GM23338 (cell line): ENCODE measurements at regions not wholly inside any gene's neighbourhood (a gene's known extent, or its start where the extent isn't known, plus 50 kb on each side); places are given as distances from the start of the nearest gene placed in this dataset.

Experiments
- ATAC-seq: fragments of 200-7000 bp; cut with Tn5 transposase; 3 replicates; pipeline ENCODE4 v1.9.1; 2020
- DNase-seq: peaks from one replicate; pipeline ENCODE4 v3.0.0-alpha.2; 2015; ENCODE audit warnings: low spot score
- H2AFZ ChIP-seq: fragments of 200-600 bp; sonication (generic); 2 replicates; pipeline ENCODE4 v1.8.0; 2016; ENCODE audit warnings: antibody characterized with exemption, mild to moderate bottlenecking, moderate library complexity
- H3F3A ChIP-seq: fragments of 200-600 bp; sonication (generic); replicated peaks from 2 replicates; pipeline ENCODE4 v1.8.0; 2017; ENCODE audit warnings: antibody characterized with exemption, mixed run types, low read depth
- H3K27ac ChIP-seq: fragments of 200-600 bp; sonication (generic); 2 replicates; pipeline ENCODE4 v1.6.1; 2016; ENCODE audit warnings: low read depth
- H3K27me3 ChIP-seq: fragments of 200-600 bp; sonication (generic); 2 replicates; pipeline ENCODE4 v1.8.0; 2016; ENCODE audit warnings: mild to moderate bottlenecking, mixed run types, moderate library complexity; ENCODE audit not compliant: insufficient read depth
- H3K36me3 ChIP-seq: fragments of 200-600 bp; sonication (generic); 2 replicates; pipeline ENCODE4 v1.8.0; 2016; ENCODE audit warnings: mild to moderate bottlenecking; ENCODE audit not compliant: insufficient read depth
- H3K4me1 ChIP-seq: fragments of 200-600 bp; sonication (generic); 2 replicates; pipeline ENCODE4 v1.8.0; 2016; ENCODE audit warnings: mild to moderate bottlenecking, moderate library complexity; ENCODE audit not compliant: insufficient read depth
- H3K4me2 ChIP-seq: fragments of 200-600 bp; sonication (generic); 2 replicates; pipeline ENCODE4 v1.7.1; 2017; ENCODE audit warnings: mixed run types
- H3K4me3 ChIP-seq: fragments of 200-600 bp; sonication (generic); 2 replicates; pipeline ENCODE4 v1.6.1; 2016; ENCODE audit warnings: mixed run types
- H3K79me2 ChIP-seq: fragments of 200-600 bp; sonication (generic); replicated peaks from 2 replicates; pipeline ENCODE4 v1.8.0; 2017; ENCODE audit warnings: mild to moderate bottlenecking; ENCODE audit not compliant: insufficient read depth
- H3K9me2 ChIP-seq: fragments of 200-600 bp; sonication (generic); 2 replicates; pipeline ENCODE4 v1.8.0; 2017; ENCODE audit not compliant: insufficient read depth
- H4K20me1 ChIP-seq: fragments of 200-600 bp; sonication (generic); replicated peaks from 2 replicates; pipeline ENCODE4 v1.8.0; 2017; ENCODE audit warnings: mild to moderate bottlenecking; ENCODE audit not compliant: insufficient read depth
- H3K27ac Mint-ChIP-seq: 2 replicates; pipeline ENCODE4 v1.8.0; 2020; ENCODE audit warnings: inconsistent platforms, mild to moderate bottlenecking, moderate library complexity, mixed read lengths
- H3K27me3 Mint-ChIP-seq: 3 replicates; pipeline ENCODE4 v1.8.0; 2022; ENCODE audit warnings: low read depth, mild to moderate bottlenecking, moderate library complexity, mixed read lengths, inconsistent platforms; ENCODE audit not compliant: insufficient read depth, poor library complexity
- H3K36me3 Mint-ChIP-seq: 3 replicates; pipeline ENCODE4 v1.8.0; 2021; ENCODE audit warnings: low read depth, mild to moderate bottlenecking, inconsistent platforms, moderate library complexity, mixed read lengths
- H3K4me1 Mint-ChIP-seq: 3 replicates; pipeline ENCODE4 v1.8.0; 2020; ENCODE audit warnings: mild to moderate bottlenecking, inconsistent platforms, mixed read lengths
- H3K4me3 Mint-ChIP-seq: 3 replicates; pipeline ENCODE4 v1.8.0; 2021; ENCODE audit warnings: moderate library complexity, mild to moderate bottlenecking, inconsistent platforms, mixed read lengths
- H3K9me3 Mint-ChIP-seq: 3 replicates; pipeline ENCODE4 v1.8.0; 2020; ENCODE audit warnings: moderate library complexity, mild to moderate bottlenecking, inconsistent platforms, mixed read lengths
- CREB1 ChIP-seq: fragments of 250-450 bp; sonication (Bioruptor Pico); IDR thresholded peaks from 2 replicates; pipeline ENCODE4 v1.5.0; 2020; ENCODE audit warnings: low read depth, mild to moderate bottlenecking, moderate library complexity
- CTCF ChIP-seq, 2 experiments: fragments of 200-600 bp in 1 of 2; sonication (generic) in 1 of 2; conservative IDR thresholded peaks; 2 replicates each; pipeline versions ENCODE4 v1.5.1 to v1.6.1; 2016 to 2017; ENCODE audit warnings: antibody characterized with exemption in 2 of 2, low read depth in 2 of 2, mild to moderate bottlenecking in 2 of 2, moderate library complexity in 1 of 2
- EZH2 ChIP-seq: fragments of 200-600 bp; sonication (generic); IDR thresholded peaks from one replicate; pipeline ENCODE4 v1.8.0; 2017; ENCODE audit warnings: antibody characterized with exemption, mild to moderate bottlenecking, low read depth; ENCODE audit not compliant: unreplicated experiment
- EZH2phosphoT487 ChIP-seq: fragments of 200-600 bp; sonication (generic); IDR thresholded peaks from one replicate; pipeline ENCODE4 v1.8.1; 2018; ENCODE audit warnings: antibody characterized with exemption; ENCODE audit not compliant: unreplicated experiment
- NANOG ChIP-seq: IDR thresholded peaks from 2 replicates; pipeline ENCODE4 v1.6.1; 2016; ENCODE audit warnings: antibody characterized with exemption, borderline replicate concordance
- STAT1 ChIP-seq: IDR thresholded peaks from one replicate; pipeline ENCODE4 v1.6.1; 2016; ENCODE audit warnings: antibody characterized with exemption; ENCODE audit not compliant: unreplicated experiment
- TF ChIP-seq, protein P1 (sequence below): fragments of 250-450 bp; sonication (Bioruptor Pico); IDR thresholded peaks from 2 replicates; pipeline ENCODE4 v1.5.0; 2020; ENCODE audit warnings: mild to moderate bottlenecking, moderate library complexity
- TF ChIP-seq, protein P2 (sequence below): IDR thresholded peaks from 2 replicates; pipeline ENCODE4 v1.6.1; 2016; ENCODE audit warnings: antibody characterized with exemption
- TF ChIP-seq, protein P3 (sequence below): IDR thresholded peaks from one replicate; pipeline ENCODE4 v1.6.1; 2018; ENCODE audit warnings: antibody characterized with exemption; ENCODE audit not compliant: unreplicated experiment

- TF ChIP-seq, protein P1, sequence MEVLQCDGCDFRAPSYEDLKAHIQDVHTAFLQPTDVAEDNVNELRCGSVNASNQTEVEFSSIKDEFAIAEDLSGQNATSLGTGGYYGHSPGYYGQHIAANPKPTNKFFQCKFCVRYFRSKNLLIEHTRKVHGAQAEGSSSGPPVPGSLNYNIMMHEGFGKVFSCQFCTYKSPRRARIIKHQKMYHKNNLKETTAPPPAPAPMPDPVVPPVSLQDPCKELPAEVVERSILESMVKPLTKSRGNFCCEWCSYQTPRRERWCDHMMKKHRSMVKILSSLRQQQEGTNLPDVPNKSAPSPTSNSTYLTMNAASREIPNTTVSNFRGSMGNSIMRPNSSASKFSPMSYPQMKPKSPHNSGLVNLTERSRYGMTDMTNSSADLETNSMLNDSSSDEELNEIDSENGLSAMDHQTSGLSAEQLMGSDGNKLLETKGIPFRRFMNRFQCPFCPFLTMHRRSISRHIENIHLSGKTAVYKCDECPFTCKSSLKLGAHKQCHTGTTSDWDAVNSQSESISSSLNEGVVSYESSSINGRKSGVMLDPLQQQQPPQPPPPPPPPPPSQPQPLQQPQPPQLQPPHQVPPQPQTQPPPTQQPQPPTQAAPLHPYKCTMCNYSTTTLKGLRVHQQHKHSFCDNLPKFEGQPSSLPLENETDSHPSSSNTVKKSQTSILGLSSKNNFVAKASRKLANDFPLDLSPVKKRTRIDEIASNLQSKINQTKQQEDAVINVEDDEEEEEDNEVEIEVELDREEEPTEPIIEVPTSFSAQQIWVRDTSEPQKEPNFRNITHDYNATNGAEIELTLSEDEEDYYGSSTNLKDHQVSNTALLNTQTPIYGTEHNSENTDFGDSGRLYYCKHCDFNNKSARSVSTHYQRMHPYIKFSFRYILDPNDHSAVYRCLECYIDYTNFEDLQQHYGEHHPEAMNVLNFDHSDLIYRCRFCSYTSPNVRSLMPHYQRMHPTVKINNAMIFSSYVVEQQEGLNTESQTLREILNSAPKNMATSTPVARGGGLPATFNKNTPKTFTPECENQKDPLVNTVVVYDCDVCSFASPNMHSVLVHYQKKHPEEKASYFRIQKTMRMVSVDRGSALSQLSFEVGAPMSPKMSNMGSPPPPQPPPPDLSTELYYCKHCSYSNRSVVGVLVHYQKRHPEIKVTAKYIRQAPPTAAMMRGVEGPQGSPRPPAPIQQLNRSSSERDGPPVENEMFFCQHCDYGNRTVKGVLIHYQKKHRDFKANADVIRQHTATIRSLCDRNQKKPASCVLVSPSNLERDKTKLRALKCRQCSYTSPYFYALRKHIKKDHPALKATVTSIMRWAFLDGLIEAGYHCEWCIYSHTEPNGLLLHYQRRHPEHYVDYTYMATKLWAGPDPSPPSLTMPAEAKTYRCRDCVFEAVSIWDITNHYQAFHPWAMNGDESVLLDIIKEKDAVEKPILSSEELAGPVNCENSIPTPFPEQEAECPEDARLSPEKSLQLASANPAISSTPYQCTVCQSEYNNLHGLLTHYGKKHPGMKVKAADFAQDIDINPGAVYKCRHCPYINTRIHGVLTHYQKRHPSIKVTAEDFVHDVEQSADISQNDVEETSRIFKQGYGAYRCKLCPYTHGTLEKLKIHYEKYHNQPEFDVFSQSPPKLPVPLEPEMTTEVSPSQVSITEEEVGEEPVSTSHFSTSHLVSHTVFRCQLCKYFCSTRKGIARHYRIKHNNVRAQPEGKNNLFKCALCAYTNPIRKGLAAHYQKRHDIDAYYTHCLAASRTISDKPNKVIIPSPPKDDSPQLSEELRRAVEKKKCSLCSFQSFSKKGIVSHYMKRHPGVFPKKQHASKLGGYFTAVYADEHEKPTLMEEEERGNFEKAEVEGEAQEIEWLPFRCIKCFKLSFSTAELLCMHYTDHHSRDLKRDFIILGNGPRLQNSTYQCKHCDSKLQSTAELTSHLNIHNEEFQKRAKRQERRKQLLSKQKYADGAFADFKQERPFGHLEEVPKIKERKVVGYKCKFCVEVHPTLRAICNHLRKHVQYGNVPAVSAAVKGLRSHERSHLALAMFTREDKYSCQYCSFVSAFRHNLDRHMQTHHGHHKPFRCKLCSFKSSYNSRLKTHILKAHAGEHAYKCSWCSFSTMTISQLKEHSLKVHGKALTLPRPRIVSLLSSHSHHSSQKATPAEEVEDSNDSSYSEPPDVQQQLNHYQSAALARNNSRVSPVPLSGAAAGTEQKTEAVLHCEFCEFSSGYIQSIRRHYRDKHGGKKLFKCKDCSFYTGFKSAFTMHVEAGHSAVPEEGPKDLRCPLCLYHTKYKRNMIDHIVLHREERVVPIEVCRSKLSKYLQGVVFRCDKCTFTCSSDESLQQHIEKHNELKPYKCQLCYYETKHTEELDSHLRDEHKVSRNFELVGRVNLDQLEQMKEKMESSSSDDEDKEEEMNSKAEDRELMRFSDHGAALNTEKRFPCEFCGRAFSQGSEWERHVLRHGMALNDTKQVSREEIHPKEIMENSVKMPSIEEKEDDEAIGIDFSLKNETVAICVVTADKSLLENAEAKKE, result no peak
Observed at GRCh38 chr12:88684610-88685009, 104.3 kb upstream of the KITLG start (continued).

DNA sequence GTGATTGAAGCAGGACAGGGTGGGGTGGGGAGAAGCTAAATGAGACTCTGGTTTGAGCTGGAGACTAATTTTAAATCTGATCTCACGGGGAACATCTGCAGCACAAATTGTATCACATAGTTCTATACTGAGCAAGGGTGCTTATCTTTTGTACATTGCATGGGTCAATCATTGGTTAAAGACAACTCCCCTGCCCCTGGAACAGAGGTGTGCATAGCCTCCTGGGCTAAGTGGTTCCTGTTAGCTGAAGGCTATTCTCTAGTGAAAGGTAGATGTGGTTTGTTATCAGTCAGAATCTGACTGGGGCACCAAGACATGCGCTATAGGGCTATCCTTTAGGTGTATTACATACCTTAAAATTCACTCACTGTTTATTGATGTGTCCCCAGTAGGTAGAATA lies 103.9 kb upstream of the KITLG start:
- no peaks in the 10 kb centered on the region for H3K9me3 Mint-ChIP-seq
- no peaks in the 10 kb centered on the region for H3K36me3 Mint-ChIP-seq
- no peak overlapping the region for H3K4me3 Mint-ChIP-seq
- TF ChIP-seq, protein P2, sequence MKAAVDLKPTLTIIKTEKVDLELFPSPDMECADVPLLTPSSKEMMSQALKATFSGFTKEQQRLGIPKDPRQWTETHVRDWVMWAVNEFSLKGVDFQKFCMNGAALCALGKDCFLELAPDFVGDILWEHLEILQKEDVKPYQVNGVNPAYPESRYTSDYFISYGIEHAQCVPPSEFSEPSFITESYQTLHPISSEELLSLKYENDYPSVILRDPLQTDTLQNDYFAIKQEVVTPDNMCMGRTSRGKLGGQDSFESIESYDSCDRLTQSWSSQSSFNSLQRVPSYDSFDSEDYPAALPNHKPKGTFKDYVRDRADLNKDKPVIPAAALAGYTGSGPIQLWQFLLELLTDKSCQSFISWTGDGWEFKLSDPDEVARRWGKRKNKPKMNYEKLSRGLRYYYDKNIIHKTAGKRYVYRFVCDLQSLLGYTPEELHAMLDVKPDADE, result no peak
- TF ChIP-seq CTCF (conservative IDR thresholded peaks at IDR 0.05; ENCODE audit: low read depth in 2 of 2) (no peak), EZH2phosphoT487 (no peak), CREB1 (no peak), STAT1 (no peak), EZH2 (no peak), NANOG (no peak)
- TF ChIP-seq, protein P3, sequence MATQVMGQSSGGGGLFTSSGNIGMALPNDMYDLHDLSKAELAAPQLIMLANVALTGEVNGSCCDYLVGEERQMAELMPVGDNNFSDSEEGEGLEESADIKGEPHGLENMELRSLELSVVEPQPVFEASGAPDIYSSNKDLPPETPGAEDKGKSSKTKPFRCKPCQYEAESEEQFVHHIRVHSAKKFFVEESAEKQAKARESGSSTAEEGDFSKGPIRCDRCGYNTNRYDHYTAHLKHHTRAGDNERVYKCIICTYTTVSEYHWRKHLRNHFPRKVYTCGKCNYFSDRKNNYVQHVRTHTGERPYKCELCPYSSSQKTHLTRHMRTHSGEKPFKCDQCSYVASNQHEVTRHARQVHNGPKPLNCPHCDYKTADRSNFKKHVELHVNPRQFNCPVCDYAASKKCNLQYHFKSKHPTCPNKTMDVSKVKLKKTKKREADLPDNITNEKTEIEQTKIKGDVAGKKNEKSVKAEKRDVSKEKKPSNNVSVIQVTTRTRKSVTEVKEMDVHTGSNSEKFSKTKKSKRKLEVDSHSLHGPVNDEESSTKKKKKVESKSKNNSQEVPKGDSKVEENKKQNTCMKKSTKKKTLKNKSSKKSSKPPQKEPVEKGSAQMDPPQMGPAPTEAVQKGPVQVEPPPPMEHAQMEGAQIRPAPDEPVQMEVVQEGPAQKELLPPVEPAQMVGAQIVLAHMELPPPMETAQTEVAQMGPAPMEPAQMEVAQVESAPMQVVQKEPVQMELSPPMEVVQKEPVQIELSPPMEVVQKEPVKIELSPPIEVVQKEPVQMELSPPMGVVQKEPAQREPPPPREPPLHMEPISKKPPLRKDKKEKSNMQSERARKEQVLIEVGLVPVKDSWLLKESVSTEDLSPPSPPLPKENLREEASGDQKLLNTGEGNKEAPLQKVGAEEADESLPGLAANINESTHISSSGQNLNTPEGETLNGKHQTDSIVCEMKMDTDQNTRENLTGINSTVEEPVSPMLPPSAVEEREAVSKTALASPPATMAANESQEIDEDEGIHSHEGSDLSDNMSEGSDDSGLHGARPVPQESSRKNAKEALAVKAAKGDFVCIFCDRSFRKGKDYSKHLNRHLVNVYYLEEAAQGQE, result no peak

More for the DNA sequence above, 103.9 kb upstream of the KITLG start:
- no peaks in the 10 kb centered on the region for H4K20me1 ChIP-seq
- no peaks in the 10 kb centered on the region for H3K79me2 ChIP-seq
- H3K36me3 ChIP-seq, result no peaks in the 10 kb centered on the region
- no peaks in the 10 kb centered on the region for H3F3A ChIP-seq
- Mint-ChIP-seq H3K4me1 (no peaks in the 10 kb centered on the region), H3K27ac (no peak overlapping the region), H3K27me3 (peaks cover 2% of the 10 kb centered on the region)
- no peak overlapping the region for H3K4me2 ChIP-seq
- H3K4me3 ChIP-seq, result no peak overlapping the region
- peaks cover 6% of the 10 kb centered on the region; the same call in 1 of the 2 replicates for H3K9me2 ChIP-seq
- H3K27ac ChIP-seq, result no peak overlapping the region
- no peak for DNase-seq
- no peaks in the 10 kb centered on the region for H3K27me3 ChIP-seq
- no peak for ATAC-seq
- H3K4me1 ChIP-seq, result 0 out of 2 replicates have a peak, but pooled peaks cover 3% of the 10 kb centered on the region
- H2AFZ ChIP-seq, result no peak overlapping the region
